Activated CD4-positive, alpha-beta T cell treated with anti-CD3 and anti-CD28 coated beads, Interleukin-2, amount 50 U/mL, for 24 hours (primary cell): ENCODE measurements at regions not wholly inside any gene's neighbourhood (a gene's known extent, or its start where the extent isn't known, plus 50 kb on each side); places are given as distances from the start of the nearest gene placed in this dataset.
"Not testable (repeated sequence)": the region's sequence is repeated elsewhere in the genome, so short reads cannot be mapped to it uniquely, and the experiment has no call there.

Experiments used
- DNase-seq, 2 donors: peaks; one replicate each; pipeline ENCODE4 v3.0.0-alpha.2; 2020; ENCODE audit warnings: low read depth in 1 of 2, low spot score in 1 of 2

DNA sequence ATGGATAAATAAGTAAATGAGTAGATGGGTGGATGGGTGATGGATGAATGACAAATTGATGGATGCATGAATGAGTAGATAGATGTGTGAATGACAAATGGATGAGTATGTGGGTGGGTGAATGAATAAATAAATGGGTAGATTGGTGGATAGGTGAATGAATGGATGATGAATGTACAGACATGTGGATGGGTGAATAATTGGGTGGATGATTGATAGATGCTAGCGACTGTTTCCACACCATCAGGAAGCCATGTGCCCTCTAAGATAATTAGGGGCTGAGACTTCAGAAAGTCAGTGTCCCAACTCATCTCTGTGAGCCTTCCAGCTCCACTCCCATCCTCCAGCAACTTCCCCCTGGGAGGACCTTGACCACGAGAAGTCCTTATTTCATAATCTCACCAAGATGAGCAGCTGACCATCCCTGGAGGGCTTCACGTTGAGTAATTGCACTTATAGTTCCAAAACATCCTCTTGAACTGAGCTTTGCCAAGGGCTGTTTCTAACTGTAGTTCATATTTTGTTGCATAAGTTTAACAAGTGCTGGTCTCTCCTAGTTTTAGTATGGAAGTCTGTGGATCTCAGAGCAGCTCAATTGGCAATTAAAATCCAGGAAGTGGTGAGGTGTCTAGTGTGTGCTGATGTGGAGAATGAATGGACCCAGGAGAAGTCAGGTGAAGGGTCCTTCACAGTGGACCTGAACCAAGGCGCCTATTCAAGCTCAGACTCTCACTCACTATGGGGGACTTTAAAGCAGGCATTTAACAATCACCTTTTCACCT, 295.7 kb downstream of the ADGRD1 start:
- DNase-seq, result no peak

DNA sequence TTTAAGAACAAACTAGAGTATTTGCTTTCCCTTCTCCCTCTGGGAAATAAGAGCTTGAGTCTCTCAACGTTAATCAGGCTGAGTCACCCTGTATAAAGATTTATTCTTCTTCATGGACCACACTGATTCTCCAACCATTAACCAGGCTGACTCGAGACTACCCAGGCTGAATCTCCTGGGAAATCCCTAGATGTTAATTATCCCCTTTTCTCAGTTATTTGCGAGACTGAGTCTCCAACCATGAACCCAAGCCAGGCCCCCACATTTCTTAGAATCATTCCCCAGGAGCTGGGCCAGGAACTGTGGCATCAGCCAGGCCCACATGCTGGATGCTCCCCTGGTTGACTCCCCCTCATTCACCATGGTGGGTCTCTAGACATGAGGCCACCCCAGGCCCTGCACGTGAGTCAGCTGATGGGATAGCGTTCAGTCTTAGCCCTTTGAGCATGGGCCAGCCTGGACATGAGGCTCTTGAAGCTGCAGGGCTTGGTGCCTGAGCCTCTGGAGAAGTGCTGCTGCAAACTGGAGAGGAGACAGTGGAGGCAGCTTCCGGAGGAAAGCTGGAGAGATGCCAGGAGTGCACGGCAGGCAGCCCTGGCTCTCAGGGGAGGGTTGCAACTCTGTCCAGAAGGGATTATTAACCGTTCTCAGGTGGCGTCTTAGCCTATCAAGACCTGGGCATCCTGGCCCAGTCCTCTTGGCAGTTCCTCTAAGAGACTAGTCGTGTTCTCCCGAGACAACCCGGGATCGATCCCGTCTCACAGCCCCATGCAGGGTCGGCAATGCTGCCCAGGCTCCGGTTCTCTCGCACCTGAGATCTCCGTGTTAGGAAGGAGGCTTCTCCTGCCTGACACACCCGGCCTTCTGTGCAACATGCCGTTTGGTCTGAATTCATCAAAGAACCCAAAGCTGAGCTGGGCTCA, 296.6 kb downstream of the ADGRD1 start:
- no peak for DNase-seq

DNA sequence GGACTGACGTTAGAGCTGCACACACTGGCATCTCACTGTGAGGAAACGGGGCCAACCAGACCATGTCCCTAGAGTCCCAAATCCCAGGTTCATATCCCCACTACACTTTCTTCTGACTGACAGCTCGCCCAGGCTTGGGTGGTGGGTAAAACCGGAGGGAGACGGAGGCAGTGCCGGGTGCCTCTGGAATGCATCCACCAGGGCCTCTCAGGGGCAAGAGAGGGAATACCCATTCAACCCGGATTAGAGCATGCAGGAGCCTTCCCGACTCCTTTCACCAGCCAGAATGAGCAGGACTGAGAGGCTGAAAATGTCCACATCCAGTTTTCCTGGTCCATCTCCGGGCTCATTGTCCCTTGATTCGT, 297.2 kb downstream of the ADGRD1 start:
- DNase-seq, result no peak

DNA sequence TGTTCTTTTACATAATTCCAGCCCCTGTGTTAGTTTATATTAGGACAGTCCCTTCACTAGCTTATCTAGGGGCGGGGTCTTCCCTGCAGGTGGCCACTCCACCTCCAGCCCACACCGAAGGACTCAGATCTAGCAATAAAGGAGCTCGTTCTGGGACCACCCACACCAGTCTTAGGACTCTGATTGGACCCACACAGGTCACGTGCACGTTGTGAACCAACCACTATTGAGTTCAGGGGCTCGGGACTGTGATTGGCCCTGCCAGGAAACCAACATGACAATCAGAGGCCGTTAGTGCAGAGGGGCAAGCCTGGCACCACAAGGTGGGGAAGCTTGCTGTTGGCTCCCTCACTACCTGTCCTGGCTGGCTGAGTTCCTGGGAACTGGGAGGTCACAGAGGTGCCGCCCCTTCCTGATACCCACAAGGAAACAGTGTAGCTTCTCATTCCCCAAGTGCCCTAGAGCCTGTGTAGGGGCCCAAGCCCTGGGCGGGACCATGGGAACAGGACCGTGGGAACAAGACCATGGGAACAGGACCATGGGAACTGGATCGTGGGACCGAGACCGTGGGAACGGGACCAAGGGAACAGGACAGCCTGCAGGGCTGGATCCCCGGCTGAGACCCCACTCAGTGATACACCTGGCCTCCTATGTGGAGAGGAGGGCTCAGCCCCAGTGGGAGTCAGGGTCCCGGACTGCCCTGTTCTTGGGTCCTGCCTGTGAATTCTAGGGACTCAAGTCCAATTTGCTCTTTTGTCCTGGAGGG, 297.8 kb downstream of the ADGRD1 start:
- no peak for DNase-seq

DNA sequence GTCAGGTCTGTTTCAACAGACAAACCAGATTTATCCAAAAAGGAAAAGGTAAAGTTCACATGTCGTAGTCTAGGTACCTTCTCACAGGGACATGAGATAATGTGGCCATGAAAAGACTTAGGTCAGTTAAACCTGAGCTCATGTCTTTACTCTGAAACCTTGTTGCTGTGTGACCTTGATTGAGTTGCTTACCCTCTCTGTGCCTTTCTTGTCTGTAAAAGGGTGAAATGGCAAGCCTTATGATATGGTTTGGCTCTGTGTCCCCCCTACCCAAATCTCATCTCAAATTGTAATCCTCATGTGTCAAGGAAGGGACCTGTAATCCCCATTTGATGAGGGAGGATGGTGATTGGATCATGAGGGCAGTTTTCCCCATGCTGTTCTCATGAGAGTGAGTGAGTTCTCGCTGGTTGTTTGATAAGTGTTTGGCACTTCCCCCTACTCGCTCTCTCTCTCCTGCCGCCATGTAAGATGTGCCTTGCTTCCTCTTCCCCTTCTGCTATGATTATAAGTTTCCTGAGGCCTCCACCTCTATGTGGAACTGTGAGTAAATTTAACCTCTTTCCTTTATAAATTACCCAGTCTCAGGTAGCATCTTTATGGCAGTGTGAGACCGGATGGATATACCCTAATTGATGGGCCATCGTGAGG, 299.8 kb downstream of the ADGRD1 start:
- no peak for DNase-seq

DNA sequence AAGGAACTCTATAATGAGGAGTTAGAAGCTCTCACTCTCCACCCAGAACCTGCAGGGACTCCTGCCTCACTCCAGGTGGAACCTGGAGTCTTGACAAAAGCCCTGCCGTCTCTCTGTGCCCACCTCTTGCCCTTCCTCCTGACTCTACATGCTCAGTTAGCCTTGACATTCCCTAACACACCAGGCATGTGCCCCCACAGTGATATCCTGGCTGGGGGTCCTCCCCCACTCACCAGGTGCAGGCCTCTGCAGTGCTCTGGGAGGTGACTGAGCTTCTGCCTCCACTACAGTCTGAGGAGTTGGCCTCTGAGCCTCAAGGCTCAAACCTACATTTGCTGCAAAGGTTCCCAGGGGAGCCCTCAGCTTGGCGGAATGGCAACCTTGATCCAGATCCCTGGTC, 300.7 kb downstream of the ADGRD1 start:
- no peak for DNase-seq

DNA sequence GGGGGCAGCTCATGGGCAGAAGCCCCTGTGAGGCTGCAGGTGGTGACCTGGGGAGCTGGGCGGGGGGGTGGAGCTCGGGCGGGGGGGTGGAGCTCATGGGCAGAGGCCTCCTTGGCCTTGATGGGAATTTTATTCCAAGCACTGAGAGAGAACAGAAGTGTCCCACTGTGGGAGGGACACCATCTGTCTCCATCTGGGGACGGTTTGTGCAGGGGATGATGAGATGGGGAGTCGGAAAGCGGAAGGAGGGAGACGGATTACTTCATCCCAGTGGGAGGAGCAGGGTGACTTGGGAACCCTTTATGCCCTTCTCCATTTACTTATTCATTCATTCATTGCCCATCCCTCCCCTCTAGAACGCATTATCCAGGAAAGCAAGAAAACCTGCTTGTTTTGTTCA, 304.7 kb downstream of the ADGRD1 start:
- no peak for DNase-seq

DNA sequence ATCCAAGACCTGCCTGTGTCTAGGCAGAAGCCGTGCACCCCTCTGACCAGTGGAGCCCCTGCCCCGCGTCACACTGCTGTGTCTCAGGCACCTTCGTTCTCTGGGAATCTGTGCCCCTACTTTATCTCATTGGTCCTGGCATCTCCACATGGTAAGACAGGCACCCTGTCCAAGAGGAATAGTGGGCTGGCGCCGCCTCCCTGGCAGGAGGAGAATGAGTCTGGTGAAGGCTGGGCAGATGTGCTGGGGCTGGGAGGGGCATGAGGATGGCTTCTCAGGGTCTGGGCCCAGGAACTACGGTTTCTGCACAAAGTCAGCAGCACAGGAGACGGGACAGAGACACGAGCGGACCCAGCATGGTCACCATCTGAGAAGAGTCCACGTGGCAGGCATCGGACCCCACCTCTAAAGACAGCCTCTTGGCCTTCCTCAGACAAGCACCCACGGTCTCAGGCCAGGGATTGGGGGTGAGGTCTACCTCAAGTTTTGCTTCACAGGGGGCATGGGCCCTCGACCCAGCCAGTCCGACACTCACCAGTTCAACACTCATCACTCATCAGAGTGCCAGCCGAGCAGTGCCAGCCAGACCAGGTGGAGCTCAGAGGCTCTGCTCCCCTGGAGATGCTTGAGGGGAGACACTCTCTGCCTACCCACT, 306.7 kb downstream of the ADGRD1 start:
- no peak for DNase-seq

DNA sequence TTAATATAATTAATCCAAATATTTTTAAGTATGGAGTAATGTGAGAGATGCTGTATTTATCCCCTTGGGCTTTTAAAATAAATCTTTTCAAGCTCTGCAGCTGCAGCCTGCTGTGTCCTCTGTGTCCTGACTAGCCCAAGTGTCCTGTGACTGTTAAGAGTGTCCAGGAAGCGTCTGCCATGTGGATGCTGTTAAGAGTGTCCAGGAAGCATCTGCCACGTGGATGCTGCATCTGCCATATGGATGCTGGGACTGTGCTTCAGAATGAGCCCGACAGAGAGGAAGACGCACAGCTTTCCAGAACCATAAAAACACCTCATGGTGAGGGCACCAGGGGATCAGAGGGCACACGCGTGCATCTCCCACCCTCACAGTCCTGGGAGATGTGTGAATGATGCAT, 307.2 kb downstream of the ADGRD1 start:
- DNase-seq, result no peak

DNA sequence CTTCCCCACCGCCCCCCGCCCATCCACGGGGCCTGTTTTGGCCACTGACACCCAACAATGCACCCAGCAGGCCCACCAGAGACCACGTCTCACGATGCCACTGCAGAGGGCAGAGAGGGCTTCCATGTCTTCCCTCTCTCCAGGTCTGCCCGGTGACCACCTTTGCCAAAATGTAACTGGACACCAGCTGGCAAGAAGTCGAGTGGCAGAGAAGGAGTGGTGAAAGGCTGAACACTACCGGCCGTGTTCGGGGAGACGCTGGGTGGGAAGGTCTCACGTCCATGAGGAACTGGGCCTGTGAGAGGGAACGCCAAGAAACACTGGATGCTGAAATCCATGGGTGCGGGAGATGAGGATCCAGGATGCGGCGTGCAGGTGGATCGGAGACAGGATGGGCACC, 308.2 kb downstream of the ADGRD1 start:
- DNase-seq, result no peak

DNA sequence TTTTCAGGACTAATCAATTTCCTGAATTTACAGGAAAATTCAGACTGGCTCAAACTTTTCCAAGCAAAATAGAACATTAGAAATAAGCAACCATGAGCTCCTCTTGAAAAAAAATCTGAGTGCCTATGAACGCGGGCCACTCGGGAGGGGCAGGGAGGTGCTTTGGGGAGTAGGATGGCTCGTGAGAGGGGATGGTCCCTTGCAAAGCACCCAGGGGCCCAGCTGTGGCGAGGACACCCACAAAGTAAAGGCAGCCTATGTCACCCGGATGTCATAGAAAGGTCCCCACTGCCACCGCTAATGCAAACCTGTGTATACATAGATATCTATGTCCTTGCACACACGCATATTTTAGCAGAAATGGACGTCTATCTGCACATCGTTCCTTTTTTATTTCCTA, 309.9 kb downstream of the ADGRD1 start:
- DNase-seq, result no peak

DNA sequence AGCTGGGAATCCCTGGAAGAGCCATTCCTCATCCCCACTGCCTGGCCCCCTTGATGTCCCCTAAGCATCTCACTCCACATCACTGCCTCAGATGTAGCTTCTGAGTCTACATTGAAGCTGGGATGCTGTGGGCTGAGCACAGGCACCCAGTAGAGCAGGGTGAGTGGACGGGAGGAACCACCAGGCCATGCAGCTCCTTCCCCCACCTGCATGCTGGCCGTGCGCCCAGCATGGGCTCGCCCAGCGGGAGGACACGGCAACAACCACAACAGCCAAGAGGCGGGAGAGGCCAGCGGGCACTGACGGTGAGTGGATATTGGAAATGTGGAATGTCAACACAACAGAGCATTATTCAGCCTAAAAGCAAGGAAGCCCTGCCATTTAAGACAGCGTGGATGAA, 310.9 kb downstream of the ADGRD1 start:
- DNase-seq, result no peak

DNA sequence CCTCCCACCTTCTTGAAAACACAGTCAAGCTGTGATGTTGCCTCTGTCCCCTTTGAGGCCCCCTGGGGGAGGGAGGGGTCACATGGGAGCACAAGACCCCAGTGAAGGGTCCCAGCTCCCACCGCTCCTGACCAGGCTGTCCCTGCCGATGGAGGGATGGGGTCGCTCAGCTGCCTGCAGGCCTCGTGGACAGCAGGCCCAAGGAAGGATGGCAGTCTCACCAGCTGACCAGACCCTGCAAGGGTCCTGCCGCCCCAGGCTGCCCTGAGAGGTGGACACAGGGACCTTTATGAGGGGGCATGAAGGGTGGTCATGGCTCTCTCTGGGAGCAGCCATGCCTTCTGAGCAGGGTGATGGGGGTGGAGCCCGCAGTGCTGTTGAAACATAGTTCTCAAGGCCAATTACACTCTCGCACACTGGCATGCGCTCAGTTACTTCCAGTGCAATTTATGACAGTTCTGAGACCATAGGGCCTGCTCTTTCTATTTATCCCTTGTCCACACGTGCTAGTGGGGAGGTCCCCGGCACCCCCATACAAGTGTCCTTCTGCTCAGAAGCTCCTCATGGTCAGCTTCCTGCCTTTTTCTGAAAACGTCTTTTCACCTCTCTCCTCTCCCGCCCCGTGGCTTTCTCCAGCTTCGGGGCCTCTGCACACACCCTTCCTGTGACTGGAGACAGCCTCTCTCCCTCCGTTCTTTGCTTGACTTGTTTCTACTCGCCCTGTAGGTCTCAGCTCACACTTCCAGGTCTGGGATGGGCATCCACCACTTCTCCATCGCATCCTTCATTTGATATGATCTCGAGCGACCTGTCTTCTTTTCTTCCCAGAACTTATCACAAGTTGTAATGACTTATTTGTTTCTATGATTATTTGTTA, 313.1 kb downstream of the ADGRD1 start:
- DNase-seq, result no peak

DNA sequence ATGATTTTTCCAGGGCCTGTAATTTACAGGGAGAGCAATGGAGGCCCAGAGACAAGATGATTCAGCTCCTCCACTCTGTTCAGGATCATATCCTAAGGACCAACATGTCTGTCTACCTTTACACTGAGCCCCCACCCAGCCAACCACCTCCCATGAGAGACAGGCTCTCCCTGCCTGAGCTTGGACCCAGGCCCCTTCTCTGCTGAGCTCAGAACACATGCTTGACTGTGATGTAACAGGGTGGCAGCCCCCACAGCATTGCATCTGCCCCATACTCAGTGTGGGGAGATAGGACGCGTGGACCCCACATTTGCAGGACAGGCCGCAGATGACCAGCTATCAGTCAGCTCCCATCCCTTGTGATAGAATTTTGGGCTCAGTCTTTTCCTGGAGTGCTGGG, 313.9 kb downstream of the ADGRD1 start:
- DNase-seq, result no peak

DNA sequence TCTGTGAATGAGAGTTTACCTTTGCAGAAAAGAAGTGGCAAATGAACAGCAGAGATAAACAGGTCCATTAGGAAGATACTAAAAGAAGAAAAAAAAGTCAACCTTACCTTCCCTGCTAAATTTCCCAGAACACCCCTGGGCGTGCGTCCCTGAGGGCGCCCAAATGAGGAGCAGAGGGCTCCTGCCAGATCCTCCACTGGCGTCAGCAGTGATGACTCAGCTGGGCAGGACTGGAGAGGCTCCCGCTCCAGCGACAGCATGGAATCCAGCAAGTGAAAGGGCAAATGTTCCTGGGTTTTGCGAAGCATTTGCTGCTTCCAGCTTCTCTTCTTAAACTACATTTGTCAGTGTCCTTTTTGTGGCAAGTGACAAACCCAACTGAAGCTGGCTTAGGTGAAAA, 314.4 kb downstream of the ADGRD1 start:
- DNase-seq, result not testable (repeated sequence)

DNA sequence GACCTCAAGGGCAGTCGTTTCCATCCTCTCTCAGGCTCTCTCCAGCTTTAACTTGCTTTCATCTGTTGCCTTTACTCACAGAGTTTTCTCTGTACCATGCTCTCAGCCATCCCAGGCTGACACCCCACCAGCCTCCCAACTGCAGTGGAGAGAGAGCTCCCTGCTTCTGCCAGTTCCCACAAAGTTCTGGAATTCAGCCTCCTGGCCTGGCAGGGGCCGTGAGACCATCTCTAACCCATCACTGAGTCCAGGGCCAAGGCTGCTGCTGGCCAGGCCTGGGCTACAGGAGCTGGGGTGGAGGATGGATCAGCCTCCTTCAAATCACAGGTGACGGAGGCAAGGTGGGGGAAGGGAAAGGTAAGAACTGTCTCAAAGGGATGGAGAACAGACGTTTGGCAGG, 314.9 kb downstream of the ADGRD1 start:
- not testable (repeated sequence) for DNase-seq

DNA sequence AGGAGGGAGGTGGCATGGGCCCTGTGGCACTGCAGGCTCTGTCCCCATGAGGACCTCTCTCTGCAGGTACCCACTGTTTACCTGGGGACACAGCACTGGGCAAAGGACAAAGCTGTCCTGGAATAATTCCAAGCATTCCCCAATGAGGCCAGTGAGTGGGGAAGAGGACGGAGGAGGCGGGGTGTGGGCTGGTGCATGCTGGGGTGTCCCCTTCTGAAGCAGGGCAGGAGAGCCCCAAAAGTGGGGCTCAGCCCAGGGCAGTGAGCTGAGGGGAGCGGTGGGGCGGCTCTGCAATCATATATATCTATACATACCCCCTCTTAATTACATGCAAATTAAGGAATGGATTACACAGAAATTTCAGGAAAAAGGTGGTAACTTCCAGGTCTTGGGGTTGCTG, 315.8 kb downstream of the ADGRD1 start:
- DNase-seq, result no peak

DNA sequence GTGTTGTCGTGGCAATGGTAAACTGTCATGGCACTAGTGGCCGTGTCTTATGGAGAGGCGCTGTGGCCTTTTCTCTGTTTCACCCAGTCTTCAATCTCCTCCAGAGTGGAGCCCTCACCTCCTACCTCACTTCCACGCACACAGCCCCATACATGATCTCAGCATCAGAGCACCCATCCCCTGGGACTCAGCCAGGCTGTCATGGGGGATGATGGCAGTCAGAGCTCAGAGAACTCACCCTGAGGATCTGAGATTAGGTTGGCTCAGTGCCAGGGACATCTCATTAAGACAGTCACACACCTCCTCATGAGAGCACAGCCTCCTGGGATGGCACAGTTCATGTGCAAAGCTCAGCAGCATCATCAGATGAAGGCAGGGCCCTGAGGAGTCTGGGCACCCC, 316.3 kb downstream of the ADGRD1 start:
- DNase-seq, result not testable (repeated sequence)

DNA sequence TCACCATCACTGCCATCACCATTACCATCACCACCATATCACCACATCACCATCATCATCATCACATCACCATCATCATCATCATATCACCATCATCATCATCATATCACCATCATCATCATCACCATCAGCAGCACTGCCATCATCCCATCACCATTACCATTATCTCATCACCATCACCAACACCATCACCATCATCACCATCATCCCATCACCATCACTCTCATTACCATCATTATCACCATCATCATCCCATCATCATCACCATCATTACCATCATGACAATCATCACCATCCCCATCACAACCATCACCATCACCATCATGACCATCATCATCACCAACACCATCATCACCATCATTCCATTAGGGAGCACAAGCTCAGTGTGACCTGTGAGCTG, 318.0 kb downstream of the ADGRD1 start:
- no peak for DNase-seq
